OCI-LY7 (cell line): ENCODE measurements at regions not wholly inside any gene's neighbourhood (a gene's known extent, or its start where the extent isn't known, plus 50 kb on each side); places are given as distances from the start of the nearest gene placed in this dataset.
"Not testable (repeated sequence)": the region's sequence is repeated elsewhere in the genome, so short reads cannot be mapped to it uniquely, and the experiment has no call there.

Experiments used
- BruUV-seq: library from RNA; stranded (reverse); fragments of 400-500 nt; replicated peaks from 2 replicates; lab custom pipeline; 2021; lab: Mats Ljungman, UMichigan
- CTCF ChIA-PET: fragments of 300-600 bp; sonication (Branson Sonifier 250); formaldehyde crosslinking; loops from one replicate; lab custom pipeline; 2022; ENCODE audit warnings: antibody characterized with exemption; ENCODE audit not compliant: unreplicated experiment; lab: Charles Lee
- POLR2A ChIA-PET: fragments of 300-600 bp; sonication (Branson Sonifier 250); formaldehyde crosslinking; loops from one replicate; lab custom pipeline; 2022; ENCODE audit warnings: antibody characterized with exemption; lab: Charles Lee
- DNase-seq: peaks from one replicate; pipeline ENCODE4 v3.0.0-alpha.2; 2015; ENCODE audit warnings: low spot score
- H2AFZ ChIP-seq: fragments of 200-600 bp; sonication (generic), shearing (Covaris generic); 2 replicates; pipeline ENCODE4 v1.6.1; 2014; ENCODE audit warnings: mild to moderate bottlenecking, antibody characterized with exemption, low read length, moderate library complexity
- H3K27ac ChIP-seq: fragments of 200-600 bp; sonication (generic); 2 replicates; pipeline ENCODE4 v1.5.1; 2014; ENCODE audit warnings: mixed run types, low read depth, mild to moderate bottlenecking, moderate library complexity, low read length, inconsistent platforms; ENCODE audit not compliant: poor library complexity, severe bottlenecking
- H3K36me3 ChIP-seq: fragments of 200-600 bp; sonication (generic); 2 replicates; pipeline ENCODE4 v1.6.1; 2014; ENCODE audit warnings: mild to moderate bottlenecking, antibody characterized with exemption, low read length, moderate library complexity, mixed read lengths; ENCODE audit not compliant: insufficient read depth
- H3K4me1 ChIP-seq: fragments of 200-600 bp; sonication (generic); 2 replicates; pipeline ENCODE4 v1.5.1; 2014; ENCODE audit warnings: mild to moderate bottlenecking, low read length; ENCODE audit not compliant: insufficient read depth, poor library complexity, severe bottlenecking
- H3K4me2 ChIP-seq: fragments of 200-600 bp; sonication (generic); 2 replicates; pipeline ENCODE4 v1.6.1; 2014; ENCODE audit warnings: mild to moderate bottlenecking, low read length
- H3K4me3 ChIP-seq: fragments of 200-600 bp; sonication (generic); 2 replicates; pipeline ENCODE4 v1.5.1; 2014; ENCODE audit warnings: mild to moderate bottlenecking, low read depth, low read length; ENCODE audit not compliant: poor library complexity, severe bottlenecking
- H3K79me2 ChIP-seq: fragments of 200-600 bp; sonication (generic); 2 replicates; pipeline ENCODE4 v1.6.1; 2016; ENCODE audit warnings: low read depth, mild to moderate bottlenecking, low read length, moderate library complexity, mixed read lengths; ENCODE audit not compliant: insufficient read depth
- H3K9me2 ChIP-seq: fragments of 200-600 bp; sonication (generic); 2 replicates; pipeline ENCODE4 v1.6.1; 2016; ENCODE audit warnings: mild to moderate bottlenecking, low read length, mixed read lengths; ENCODE audit not compliant: insufficient read depth
- H3K9me3 ChIP-seq: fragments of 200-600 bp; sonication (generic); 2 replicates; pipeline ENCODE4 v1.6.1; 2014; ENCODE audit warnings: mild to moderate bottlenecking, mixed run types, low read length, mixed read lengths
- H4K20me1 ChIP-seq: fragments of 200-600 bp; sonication (generic); 2 replicates; pipeline ENCODE4 v1.6.1; 2014; ENCODE audit warnings: mild to moderate bottlenecking, antibody characterized with exemption, low read length, moderate library complexity, mixed read lengths; ENCODE audit not compliant: insufficient read depth
- CTCF ChIP-seq: fragments of 200-600 bp; sonication (generic); conservative IDR thresholded peaks from 2 replicates; pipeline ENCODE4 v1.5.1; 2014; ENCODE audit warnings: mild to moderate bottlenecking, antibody characterized with exemption, low read length, moderate library complexity, mixed read lengths
- EZH2phosphoT487 ChIP-seq: fragments of 200-600 bp; sonication (generic); IDR thresholded peaks from 2 replicates; pipeline ENCODE4 v1.6.1; 2018; ENCODE audit warnings: low read depth, borderline replicate concordance, mild to moderate bottlenecking, mixed run types, antibody characterized with exemption, low read length, moderate library complexity, mixed read lengths
- intact Hi-C: fragments of 100-400 bp; cut with micrococcal nuclease; formaldehyde crosslinking; loops from one replicate; pipeline ENCODE4 v1.10.0; 2022; ENCODE audit not compliant: unreplicated experiment

GRCh38 chr13:58341318-58341717, 709.8 kb downstream of the PCDH17 start:
- H3K36me3 ChIP-seq = no peaks in the 10 kb centered on the region
- no peaks in the 10 kb centered on the region for H3K79me2 ChIP-seq
- H2AFZ ChIP-seq = no peak overlapping the region
- BruUV-seq = no TSS peak
- H3K4me3 ChIP-seq = no peak overlapping the region
- CTCF ChIA-PET = no interaction called here
- intact Hi-C loops = no loop called here
- H3K9me2 ChIP-seq = no peaks in the 10 kb centered on the region
- H3K27ac ChIP-seq = no peak overlapping the region
- TF ChIP-seq CTCF = no peak
- TF ChIP-seq EZH2phosphoT487 = no peak
- H3K4me1 ChIP-seq = no peaks in the 10 kb centered on the region
- DNase-seq = no peak
- no peaks in the 10 kb centered on the region for H3K9me3 ChIP-seq
- POLR2A ChIA-PET = no interaction called here
- H3K4me2 ChIP-seq = no peak overlapping the region
- no peaks in the 10 kb centered on the region for H4K20me1 ChIP-seq

GRCh38 chr13:58343076-58343475, 711.5 kb downstream of the PCDH17 start:
- no peaks in the 10 kb centered on the region for H3K79me2 ChIP-seq
- H3K4me3 ChIP-seq = no peak overlapping the region
- no peak for TF ChIP-seq CTCF
- no peak for TF ChIP-seq EZH2phosphoT487
- POLR2A ChIA-PET = interaction anchor here (0.7 to 1.0 kb wide), 2 partner anchors 16 to 304 kb away, joined by 3 read pairs; no protein-coding TSS in a partner anchor
- H4K20me1 ChIP-seq = no peaks in the 10 kb centered on the region
- CTCF ChIA-PET = no interaction called here
- intact Hi-C loops = no loop called here
- H3K4me1 ChIP-seq = no peaks in the 10 kb centered on the region
- H2AFZ ChIP-seq = no peak overlapping the region
- no peaks in the 10 kb centered on the region for H3K9me3 ChIP-seq
- H3K4me2 ChIP-seq = no peak overlapping the region
- no peaks in the 10 kb centered on the region for H3K9me2 ChIP-seq
- no TSS peak for BruUV-seq
- H3K27ac ChIP-seq = no peak overlapping the region
- no peak for DNase-seq
- no peaks in the 10 kb centered on the region for H3K36me3 ChIP-seq

- POLR2A ChIA-PET, CTCF ChIA-PET, H3K36me3 ChIP-seq, H3K27ac ChIP-seq, H4K20me1 ChIP-seq, H3K4me1 ChIP-seq, H2AFZ ChIP-seq, H3K4me2 ChIP-seq, DNase-seq, H3K79me2 ChIP-seq, BruUV-seq, H3K9me2 ChIP-seq, intact Hi-C loops, H3K4me3 ChIP-seq, H3K9me3 ChIP-seq: not testable (repeated sequence)
Observed at GRCh38 chr13:58352100-58352499, 720.6 kb downstream of the PCDH17 start.
